Keratinocyte (primary cell): ENCODE measurements at regions not wholly inside any gene's neighbourhood (a gene's known extent, or its start where the extent isn't known, plus 50 kb on each side); places are given as distances from the start of the nearest gene placed in this dataset.

Experiments used
- DNase-seq: peaks from one replicate; pipeline ENCODE4 v3.0.0-alpha.2; 2011; ENCODE audit warnings: low read depth, missing footprints, low spot score
- FAIRE-seq: peaks from 2 replicates; lab custom pipeline; 2011; peaks lifted over from hg19 to GRCh38; lab: Jason Lieb, UNC
- H2AFZ ChIP-seq: 2 replicates; pipeline ENCODE4 v1.6.0; 2012; ENCODE audit warnings: low read length, control low read depth, inconsistent platforms; ENCODE audit not compliant: control insufficient read depth
- H3K27ac ChIP-seq: 2 replicates; pipeline ENCODE4 v1.5.1; 2011; ENCODE audit warnings: low read length; ENCODE audit not compliant: control insufficient read depth, insufficient read depth
- H3K27me3 ChIP-seq: 3 replicates; pipeline ENCODE4 v1.6.0; 2011; ENCODE audit warnings: low read length; ENCODE audit not compliant: control insufficient read depth, insufficient read depth; ENCODE audit errors: extremely low read depth
- H3K36me3 ChIP-seq, 2 experiments: 2 replicates in 1 of 2; 3 replicates in 1 of 2; pipeline ENCODE4 v1.5.1; 2011; ENCODE audit warnings: low read length in 2 of 2, mild to moderate bottlenecking in 1 of 2; ENCODE audit not compliant: control insufficient read depth in 2 of 2, insufficient read depth in 2 of 2; ENCODE audit errors: extremely low read depth in 1 of 2
- H3K4me1 ChIP-seq: 3 replicates; pipeline ENCODE4 v1.5.1; 2011; ENCODE audit warnings: low read length; ENCODE audit not compliant: control insufficient read depth, insufficient read depth; ENCODE audit errors: extremely low read depth
- H3K4me2 ChIP-seq: 3 replicates; pipeline ENCODE4 v1.6.0; 2011; ENCODE audit warnings: low read depth, low read length; ENCODE audit not compliant: control insufficient read depth, insufficient read depth; ENCODE audit errors: extremely low read depth
- H3K4me3 ChIP-seq, 3 experiments: fragments of 200-600 bp in 1 of 3; sonication (generic) in 1 of 3; 2 replicates in 2 of 3; 3 replicates in 1 of 3; pipeline ENCODE4 v1.5.1; 2011 to 2016; ENCODE audit warnings: low read length in 3 of 3, mild to moderate bottlenecking in 3 of 3, control low read depth in 2 of 3, inconsistent platforms in 1 of 3, low read depth in 1 of 3, mixed read lengths in 1 of 3, mixed run types in 1 of 3, moderate library complexity in 1 of 3; ENCODE audit not compliant: control insufficient read depth in 2 of 3, insufficient read depth in 2 of 3; ENCODE audit errors: extremely low read depth in 1 of 3
- H3K79me2 ChIP-seq: 2 replicates; pipeline ENCODE4 v1.6.0; 2012; ENCODE audit warnings: low read length; ENCODE audit not compliant: control insufficient read depth, insufficient read depth
- H3K9ac ChIP-seq: 3 replicates; pipeline ENCODE4 v1.6.0; 2011; ENCODE audit warnings: low read length; ENCODE audit not compliant: control insufficient read depth, insufficient read depth; ENCODE audit errors: extremely low read depth
- H3K9me1 ChIP-seq: 3 replicates; pipeline ENCODE4 v1.6.0; 2011; ENCODE audit warnings: low read length; ENCODE audit not compliant: control insufficient read depth, insufficient read depth; ENCODE audit errors: extremely low read depth
- H3K9me3 ChIP-seq: 2 replicates; pipeline ENCODE4 v1.5.1; 2012; ENCODE audit warnings: low read depth, low read length; ENCODE audit not compliant: control insufficient read depth
- H4K20me1 ChIP-seq: 3 replicates; pipeline ENCODE4 v1.6.0; 2011; ENCODE audit warnings: low read length; ENCODE audit not compliant: control insufficient read depth, insufficient read depth; ENCODE audit errors: extremely low read depth
- CTCF ChIP-seq, 3 experiments: IDR thresholded peaks in 1 of 3; conservative IDR thresholded peaks in 1 of 3; optimal IDR thresholded peaks in 1 of 3; 2 replicates in 2 of 3; 3 replicates in 1 of 3; pipeline versions ENCODE3 to v1.5.1; 2011; ENCODE audit warnings: low read length in 3 of 3, mild to moderate bottlenecking in 3 of 3, moderate library complexity in 2 of 3, control low read depth in 1 of 3, inconsistent platforms in 1 of 3; ENCODE audit not compliant: insufficient read depth in 2 of 3; ENCODE audit errors: extremely low read depth in 1 of 3
- EZH2 ChIP-seq: IDR thresholded peaks from one replicate; pipeline ENCODE4 v1.6.1; 2012; ENCODE audit warnings: inconsistent platforms, mild to moderate bottlenecking, low read length, moderate library complexity
- dilution Hi-C: fragments of 300-500 bp; cut with MboI; formaldehyde crosslinking; loops from one replicate; pipeline ENCODE4 v1.7.0; 2020; ENCODE audit warnings: low sequenced_read_pairs; ENCODE audit not compliant: extremely low pct_ligation_motif_present

GRCh38 chr6:7045331-7045730 is 62.4 kb upstream of the RREB1 start:
- no peaks in the 10 kb centered on the region for H3K9me1 ChIP-seq
- H3K27me3 ChIP-seq, result no peaks in the 10 kb centered on the region
- H3K9ac ChIP-seq, result no peak overlapping the region
- no peaks in the 10 kb centered on the region for H3K9me3 ChIP-seq
- H3K4me2 ChIP-seq, result no peak overlapping the region
- TF ChIP-seq CTCF (optimal IDR thresholded peaks at IDR 0.05 in 1 of 3, IDR thresholded peaks at IDR 0.05 in 1 of 3, conservative IDR thresholded peaks at IDR 0.05 in 1 of 3; ENCODE audit: extremely low read depth in 1 of 3, insufficient read depth in 2 of 3, low read length in 3 of 3), result no peak
- no peak for TF ChIP-seq EZH2
- H3K27ac ChIP-seq, result no peak overlapping the region
- H3K79me2 ChIP-seq, result no peaks in the 10 kb centered on the region
- H2AFZ ChIP-seq, result no peak overlapping the region
- no peaks in the 10 kb centered on the region for H4K20me1 ChIP-seq
- H3K4me3 ChIP-seq, result no peak overlapping the region
- H3K4me1 ChIP-seq, result peaks cover 6% of the 10 kb centered on the region
- dilution Hi-C loops, result no loop called here
- FAIRE-seq (no peak), DNase-seq (no peak)
- H3K36me3 ChIP-seq, result no peaks in the 10 kb centered on the region

- no peak for TF ChIP-seq EZH2
- no peak for TF ChIP-seq CTCF (optimal IDR thresholded peaks at IDR 0.05 in 1 of 3, IDR thresholded peaks at IDR 0.05 in 1 of 3, conservative IDR thresholded peaks at IDR 0.05 in 1 of 3; ENCODE audit: extremely low read depth in 1 of 3, insufficient read depth in 2 of 3, low read length in 3 of 3)
- no peak overlapping the region for H3K4me3 ChIP-seq
- H3K9me1 ChIP-seq, result no peaks in the 10 kb centered on the region
- no peak for FAIRE-seq
- no peaks in the 10 kb centered on the region for H3K36me3 ChIP-seq
- dilution Hi-C loops, result no loop called here
- H3K79me2 ChIP-seq, result no peaks in the 10 kb centered on the region
- no peak overlapping the region for H3K4me2 ChIP-seq
- no peak overlapping the region for H3K27ac ChIP-seq
- no peak overlapping the region for H2AFZ ChIP-seq
- H3K9ac ChIP-seq, result no peak overlapping the region
- peaks cover 10% of the 10 kb centered on the region for H3K4me1 ChIP-seq
- no peaks in the 10 kb centered on the region for H3K27me3 ChIP-seq
- DNase-seq, result no peak
- H4K20me1 ChIP-seq, result no peaks in the 10 kb centered on the region
- H3K9me3 ChIP-seq, result no peaks in the 10 kb centered on the region
These were observed 62.0 kb upstream of the RREB1 start for GRCh38 chr6:7045746-7046145.
